Naive B cell (primary cell): ENCODE measurements at regions not wholly inside any gene's neighbourhood (a gene's known extent, or its start where the extent isn't known, plus 50 kb on each side); places are given as distances from the start of the nearest gene placed in this dataset.

Experiments
- ATAC-seq, 2 donors: fragments of 150-1000 bp; cut with Tn5 transposase; 2 replicates each; pipeline ENCODE4 v1.10.0; 2021; ENCODE audit warnings: low read depth in 2 of 2, mild to moderate bottlenecking in 2 of 2, moderate library complexity in 2 of 2
- DNase-seq: peaks from one replicate; pipeline ENCODE4 v3.0.0; 2022
- H3K27ac Mint-ChIP-seq, 6 donors: one replicate each; pipeline ENCODE4 v1.8.0; 2020 to 2022; ENCODE audit warnings: mild to moderate bottlenecking in 6 of 6, mixed read lengths in 6 of 6, moderate library complexity in 5 of 6, inconsistent platforms in 2 of 6
- H3K27me3 Mint-ChIP-seq, 3 donors: one replicate each; pipeline ENCODE4 v1.8.0; 2021 to 2022; ENCODE audit warnings: mixed read lengths in 3 of 3, mild to moderate bottlenecking in 1 of 3
- H3K36me3 Mint-ChIP-seq, 2 donors: one replicate each; pipeline ENCODE4 v1.8.0; 2020 to 2022; ENCODE audit warnings: mixed read lengths in 2 of 2, inconsistent platforms in 1 of 2, mild to moderate bottlenecking in 1 of 2
- H3K4me1 Mint-ChIP-seq, 3 donors: one replicate each; pipeline ENCODE4 v1.8.0; 2020 to 2022; ENCODE audit warnings: mixed read lengths in 3 of 3, inconsistent platforms in 1 of 3, mild to moderate bottlenecking in 1 of 3, moderate library complexity in 1 of 3
- H3K4me3 Mint-ChIP-seq, 8 donors: one replicate each; pipeline ENCODE4 v1.8.0; 2020 to 2022; ENCODE audit warnings: mild to moderate bottlenecking in 8 of 8, mixed read lengths in 8 of 8, moderate library complexity in 8 of 8, inconsistent platforms in 2 of 8
- H3K9me3 Mint-ChIP-seq, 7 donors: one replicate each; pipeline ENCODE4 v1.8.0; 2020 to 2022; ENCODE audit warnings: mixed read lengths in 7 of 7, mild to moderate bottlenecking in 5 of 7, inconsistent platforms in 2 of 7, moderate library complexity in 1 of 7

DNA sequence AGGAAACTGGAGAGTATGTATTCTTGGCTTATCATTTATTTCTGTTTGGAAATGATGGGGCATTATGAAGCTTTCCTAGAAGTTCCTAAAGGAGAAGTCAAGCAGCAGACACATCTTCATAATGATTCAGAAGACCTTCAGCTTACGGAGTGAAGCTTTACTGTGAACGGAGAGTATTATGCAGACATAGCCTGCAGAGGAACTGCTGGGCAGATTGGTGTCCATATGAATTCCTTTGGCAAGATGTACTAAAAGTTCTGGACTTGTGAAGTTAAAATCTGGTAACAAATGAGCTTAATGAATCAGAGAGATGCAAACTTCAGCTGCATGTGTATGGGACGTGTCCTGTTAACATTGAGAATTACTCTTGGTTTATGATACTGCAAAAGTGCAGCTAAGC, 60.1 kb downstream of the NABP1 start:
- no peak overlapping the region for H3K4me3 Mint-ChIP-seq
- no peaks in the 10 kb centered on the region for H3K27me3 Mint-ChIP-seq

DNA sequence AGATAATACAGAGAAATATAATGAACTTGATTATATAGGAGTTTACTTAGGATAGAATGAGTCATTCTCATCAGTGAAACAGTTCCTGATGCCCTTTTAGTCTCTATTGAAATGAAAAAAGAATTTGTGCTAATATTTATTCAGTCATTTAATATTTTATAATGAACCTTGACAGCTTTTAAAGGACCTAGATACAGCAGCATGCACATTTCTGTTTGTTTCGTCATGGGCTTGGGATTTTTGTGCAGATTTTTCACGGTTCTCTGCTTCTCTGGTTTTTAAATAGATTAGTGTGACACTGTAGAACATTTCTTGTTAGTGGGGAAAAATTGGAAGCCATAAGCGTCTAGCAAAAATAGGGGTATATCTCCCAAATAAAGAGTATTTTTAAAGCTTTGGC, 60.7 kb downstream of the NABP1 start:
- Mint-ChIP-seq H3K4me1 (peaks cover 6 to 7% (median 6%) of the 10 kb centered on the region in 3 donors), H3K36me3 (no peaks in the 10 kb centered on the region), H3K27me3 (no peaks in the 10 kb centered on the region), H3K9me3 (peaks cover 0 to 5% (median 0%) of the 10 kb centered on the region in 7 donors), H3K27ac (no peak overlapping the region), H3K4me3 (no peak overlapping the region)
- ATAC-seq (no peak), DNase-seq (no peak)

More for the DNA sequence above, 60.1 kb downstream of the NABP1 start:
- Mint-ChIP-seq H3K27ac (no peak overlapping the region), H3K36me3 (no peaks in the 10 kb centered on the region), H3K4me1 (peaks cover 6 to 7% (median 6%) of the 10 kb centered on the region in 3 donors), H3K9me3 (peaks cover 0 to 5% (median 0%) of the 10 kb centered on the region in 7 donors)
- ATAC-seq (no peak), DNase-seq (no peak)

- DNase-seq (no peak), ATAC-seq (no peak)
- no peak overlapping the region for H3K4me3 Mint-ChIP-seq
- no peaks in the 10 kb centered on the region for H3K27me3 Mint-ChIP-seq
- peaks cover 0 to 5% (median 0%) of the 10 kb centered on the region in 7 donors for H3K9me3 Mint-ChIP-seq
- peak overlapping the region in 1 of 6 donors; percentile 41 for H3K27ac Mint-ChIP-seq
- peaks cover 6 to 7% (median 6%) of the 10 kb centered on the region in 3 donors for H3K4me1 Mint-ChIP-seq
- no peaks in the 10 kb centered on the region for H3K36me3 Mint-ChIP-seq
Observed at GRCh38 chr2:191739194-191739593, 61.3 kb downstream of the NABP1 start.

DNA sequence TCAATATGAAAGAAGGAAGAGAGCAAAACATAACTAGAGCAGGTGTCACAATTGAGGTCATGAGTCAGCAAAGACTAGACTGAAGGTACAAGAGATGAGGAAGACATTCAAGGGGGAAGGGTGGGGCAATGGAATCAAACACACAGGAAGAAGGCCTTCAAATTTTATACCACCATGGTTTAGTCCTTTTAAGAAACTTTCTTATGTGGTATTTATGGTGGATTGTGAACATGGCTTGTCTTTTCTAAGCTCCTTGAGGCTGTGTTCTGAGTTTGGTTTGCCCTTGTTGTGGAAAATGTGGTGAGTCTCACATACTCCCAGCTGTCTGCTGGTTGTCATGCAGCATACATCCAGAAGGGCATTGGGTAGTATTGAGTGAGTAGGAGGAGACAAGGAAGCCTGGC, 62.1 kb downstream of the NABP1 start:
- peaks cover 0 to 2% (median 0%) of the 10 kb centered on the region in 3 donors for H3K27me3 Mint-ChIP-seq
- no peak for ATAC-seq
- H3K36me3 Mint-ChIP-seq = no peaks in the 10 kb centered on the region
- DNase-seq = no peak
- H3K4me1 Mint-ChIP-seq = peaks cover 6 to 7% (median 6%) of the 10 kb centered on the region in 3 donors
- peak overlapping the region in 1 of 8 donors; percentile 61 for H3K4me3 Mint-ChIP-seq
- H3K27ac Mint-ChIP-seq = peak overlapping the region in 1 of 6 donors; percentile 11
- H3K9me3 Mint-ChIP-seq = peaks cover 0 to 5% (median 0%) of the 10 kb centered on the region in 7 donors

- Mint-ChIP-seq H3K27me3 (peaks cover 0 to 8% (median 2%) of the 10 kb centered on the region in 3 donors), H3K4me1 (peaks cover 6 to 7% (median 6%) of the 10 kb centered on the region in 3 donors), H3K36me3 (no peaks in the 10 kb centered on the region), H3K4me3 (no peak overlapping the region), H3K9me3 (peaks cover 0 to 5% (median 0%) of the 10 kb centered on the region in 7 donors), H3K27ac (no peak overlapping the region)
- DNase-seq = no peak
- no peak for ATAC-seq
Observed at GRCh38 chr2:191740759-191741158, 62.8 kb downstream of the NABP1 start.

- Mint-ChIP-seq H3K4me3 (no peak overlapping the region), H3K9me3 (peaks cover 0 to 2% (median 0%) of the 10 kb centered on the region in 7 donors), H3K27me3 (peaks cover 0 to 8% (median 7%) of the 10 kb centered on the region in 3 donors), H3K27ac (no peak overlapping the region), H3K36me3 (no peaks in the 10 kb centered on the region), H3K4me1 (no peaks in the 10 kb centered on the region)
- DNase-seq (no peak), ATAC-seq (no peak)
Observed at GRCh38 chr2:191746346-191747169, 68.6 kb downstream of the NABP1 start.

DNA sequence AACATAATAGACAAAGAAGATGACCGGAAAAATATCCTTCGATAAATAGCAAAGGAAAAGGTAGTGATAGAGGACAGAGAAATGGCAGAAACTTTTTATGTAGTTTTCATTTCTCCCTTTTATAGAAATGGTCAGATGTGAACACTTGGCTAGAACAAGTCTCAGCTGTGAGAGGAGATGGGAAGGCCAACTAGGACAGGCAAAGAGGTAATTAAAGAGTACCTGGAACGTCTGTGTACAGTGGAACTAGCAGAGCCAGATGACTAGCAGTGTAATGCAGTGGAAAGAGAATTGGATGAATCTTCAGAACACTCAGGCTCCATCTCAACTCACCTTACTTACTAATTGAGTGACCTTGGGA, 69.2 kb downstream of the NABP1 start:
- Mint-ChIP-seq H3K27me3 (peaks cover 0 to 8% (median 7%) of the 10 kb centered on the region in 3 donors), H3K36me3 (no peaks in the 10 kb centered on the region), H3K4me1 (no peaks in the 10 kb centered on the region), H3K4me3 (no peak overlapping the region), H3K9me3 (peaks cover 0 to 2% (median 0%) of the 10 kb centered on the region in 7 donors), H3K27ac (no peak overlapping the region)
- DNase-seq (no peak), ATAC-seq (no peak)

- no peak for DNase-seq
Observed at GRCh38 chr2:191748059-191748461, 70.1 kb downstream of the NABP1 start.

GRCh38 chr2:191748528-191749180, 70.7 kb downstream of the NABP1 start:
- H3K9me3 Mint-ChIP-seq = no peaks in the 10 kb centered on the region
- H3K4me3 Mint-ChIP-seq = no peak overlapping the region
- ATAC-seq (no peak), DNase-seq (no peak)
- H3K36me3 Mint-ChIP-seq = no peaks in the 10 kb centered on the region
- no peaks in the 10 kb centered on the region for H3K4me1 Mint-ChIP-seq
- H3K27ac Mint-ChIP-seq = no peak overlapping the region
- H3K27me3 Mint-ChIP-seq = peaks cover 0 to 8% (median 7%) of the 10 kb centered on the region in 3 donors

More at GRCh38 chr2:191748059-191748461, 70.1 kb downstream of the NABP1 start:
- H3K27me3 Mint-ChIP-seq = peaks cover 0 to 8% (median 7%) of the 10 kb centered on the region in 3 donors
- no peaks in the 10 kb centered on the region for H3K36me3 Mint-ChIP-seq
- ATAC-seq = no peak
- H3K27ac Mint-ChIP-seq = no peak overlapping the region
- no peak overlapping the region for H3K4me3 Mint-ChIP-seq
- H3K4me1 Mint-ChIP-seq = no peaks in the 10 kb centered on the region
- H3K9me3 Mint-ChIP-seq = peaks cover 0 to 2% (median 0%) of the 10 kb centered on the region in 7 donors

DNA sequence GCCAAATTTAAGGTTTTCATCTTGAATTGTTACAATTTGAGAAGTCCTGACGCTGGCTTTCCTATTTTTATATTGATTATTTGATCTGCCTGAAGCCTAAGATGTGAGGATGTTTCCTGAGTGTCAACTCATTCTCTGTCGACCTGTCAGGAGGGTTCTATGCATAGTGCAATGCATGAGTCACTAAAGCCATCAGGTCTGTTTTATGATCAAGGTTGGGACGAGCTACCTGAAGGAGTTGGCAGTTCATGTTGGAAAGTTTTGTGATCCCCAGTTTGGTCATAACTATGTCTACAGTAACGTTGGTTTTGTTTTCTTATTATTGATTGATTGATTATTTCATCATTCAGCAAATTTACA, 71.2 kb downstream of the NABP1 start:
- Mint-ChIP-seq H3K4me3 (no peak overlapping the region), H3K27me3 (peaks cover 0 to 8% (median 7%) of the 10 kb centered on the region in 3 donors), H3K9me3 (no peaks in the 10 kb centered on the region), H3K4me1 (no peaks in the 10 kb centered on the region), H3K36me3 (no peaks in the 10 kb centered on the region), H3K27ac (no peak overlapping the region)
- ATAC-seq (no peak), DNase-seq (no peak)

DNA sequence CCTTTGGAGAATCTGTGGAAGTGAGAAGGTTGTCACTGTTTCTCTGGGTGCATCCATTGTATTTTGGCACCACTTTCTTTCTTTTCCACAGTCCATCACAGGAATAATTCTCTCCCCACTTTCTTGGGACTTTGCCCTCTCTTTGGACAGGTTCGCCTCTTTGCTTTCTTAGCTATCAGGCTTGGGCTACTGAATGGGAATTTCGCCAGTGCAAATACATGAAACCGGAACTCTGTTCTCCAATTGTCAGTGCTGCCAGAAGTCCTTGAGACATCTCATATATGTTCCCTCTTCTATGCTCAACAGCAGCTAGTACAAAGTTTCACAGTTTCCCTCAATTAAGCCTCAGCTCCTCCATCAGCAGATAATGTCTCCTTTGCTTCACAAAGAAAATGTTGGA, 76.2 kb downstream of the NABP1 start:
- H3K4me1 Mint-ChIP-seq = peaks cover 3 to 5% (median 3%) of the 10 kb centered on the region in 3 donors
- no peak overlapping the region for H3K4me3 Mint-ChIP-seq
- H3K27ac Mint-ChIP-seq = no peak overlapping the region
- DNase-seq (no peak), ATAC-seq (no peak)
- no peaks in the 10 kb centered on the region for H3K27me3 Mint-ChIP-seq
- H3K36me3 Mint-ChIP-seq = no peaks in the 10 kb centered on the region
- no peaks in the 10 kb centered on the region for H3K9me3 Mint-ChIP-seq

- Mint-ChIP-seq H3K4me1 (peaks cover 3 to 5% (median 3%) of the 10 kb centered on the region in 3 donors), H3K9me3 (no peaks in the 10 kb centered on the region), H3K27me3 (peaks cover 0 to 6% (median 5%) of the 10 kb centered on the region in 3 donors), H3K27ac (no peak overlapping the region), H3K36me3 (no peaks in the 10 kb centered on the region), H3K4me3 (no peak overlapping the region)
- ATAC-seq (no peak), DNase-seq (no peak)
Observed at GRCh38 chr2:191756761-191757160, 78.8 kb downstream of the NABP1 start.

DNA sequence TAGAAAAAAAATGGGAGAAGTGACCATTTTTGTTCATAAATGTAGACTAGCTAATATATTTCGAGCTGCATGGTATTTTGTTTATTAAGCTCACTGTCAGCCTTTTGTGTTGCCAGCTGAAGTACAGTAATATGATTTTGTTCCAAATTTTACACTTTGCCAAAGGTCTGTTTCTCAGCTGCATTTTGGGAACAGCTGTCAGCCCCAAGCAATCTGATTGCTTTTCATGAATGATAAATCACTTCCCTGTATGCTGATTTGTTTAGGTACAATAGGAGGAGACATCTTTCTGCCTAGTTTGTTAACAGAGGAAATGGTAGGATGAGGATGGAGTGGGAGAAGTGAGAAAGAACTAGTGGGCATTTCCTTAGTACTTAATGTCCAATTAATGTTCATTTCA, 79.3 kb downstream of the NABP1 start:
- Mint-ChIP-seq H3K36me3 (no peaks in the 10 kb centered on the region), H3K27ac (no peak overlapping the region), H3K4me1 (peaks cover 3 to 5% (median 3%) of the 10 kb centered on the region in 3 donors), H3K4me3 (no peak overlapping the region), H3K27me3 (peaks cover 0 to 6% (median 5%) of the 10 kb centered on the region in 3 donors), H3K9me3 (no peaks in the 10 kb centered on the region)
- ATAC-seq (no peak), DNase-seq (no peak)
